ENCODE measurements at regions not wholly inside any gene's neighbourhood (a gene's known extent, or its start where the extent isn't known, plus 50 kb on each side); places are given as distances from the start of the nearest gene placed in this dataset.

- no peak for TF ChIP-seq ZNF24 (tag by site-specific recombination; IDR thresholded peaks at IDR 0.05)
- TF ChIP-seq ZNF596 (tag by site-specific recombination; IDR thresholded peaks at IDR 0.05) = no peak
- no peak for TF ChIP-seq ZNF654 (tag by site-specific recombination; IDR thresholded peaks at IDR 0.05; ENCODE audit: low read depth)
- TF ChIP-seq ZNF302 (tag by site-specific recombination; IDR thresholded peaks at IDR 0.05; ENCODE audit: low read depth) = no peak
- TF ChIP-seq ZNF704 (tag by site-specific recombination; IDR thresholded peaks at IDR 0.05) = no peak
- TF ChIP-seq REPIN1 (tag by site-specific recombination; IDR thresholded peaks at IDR 0.05; ENCODE audit: low read depth) = no peak
- TF ChIP-seq GFI1B (tag by site-specific recombination; IDR thresholded peaks at IDR 0.05) = no peak
- TF ChIP-seq ZNF37A (tag by site-specific recombination; IDR thresholded peaks at IDR 0.05) = no peak
- TF ChIP-seq, protein P1, sequence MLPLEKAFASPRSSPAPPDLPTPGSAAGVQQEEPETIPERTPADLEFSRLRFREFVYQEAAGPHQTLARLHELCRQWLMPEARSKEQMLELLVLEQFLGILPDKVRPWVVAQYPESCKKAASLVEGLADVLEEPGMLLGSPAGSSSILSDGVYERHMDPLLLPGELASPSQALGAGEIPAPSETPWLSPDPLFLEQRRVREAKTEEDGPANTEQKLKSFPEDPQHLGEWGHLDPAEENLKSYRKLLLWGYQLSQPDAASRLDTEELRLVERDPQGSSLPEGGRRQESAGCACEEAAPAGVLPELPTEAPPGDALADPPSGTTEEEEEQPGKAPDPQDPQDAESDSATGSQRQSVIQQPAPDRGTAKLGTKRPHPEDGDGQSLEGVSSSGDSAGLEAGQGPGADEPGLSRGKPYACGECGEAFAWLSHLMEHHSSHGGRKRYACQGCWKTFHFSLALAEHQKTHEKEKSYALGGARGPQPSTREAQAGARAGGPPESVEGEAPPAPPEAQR (tag by site-specific recombination; IDR thresholded peaks at IDR 0.05) = no peak
- TF ChIP-seq ZNF148 (tag by site-specific recombination; IDR thresholded peaks at IDR 0.05; ENCODE audit: borderline replicate concordance) = no peak
- no peak for TF ChIP-seq ZNF18 (tag by site-specific recombination; IDR thresholded peaks at IDR 0.05)
- TF ChIP-seq KLF7 (tag by site-specific recombination; IDR thresholded peaks at IDR 0.05; ENCODE audit: borderline replicate concordance) = no peak
- TF ChIP-seq SCRT1 (tag by site-specific recombination; IDR thresholded peaks at IDR 0.05; ENCODE audit: borderline replicate concordance) = no peak
- TF ChIP-seq ZNF513 (tag by site-specific recombination; IDR thresholded peaks at IDR 0.05) = no peak
- TF ChIP-seq YY1 (tag by site-specific recombination; IDR thresholded peaks at IDR 0.05) = no peak
- TF ChIP-seq ZNF114 (tag by site-specific recombination; IDR thresholded peaks at IDR 0.05) = no peak
- no peak for TF ChIP-seq ZNF202 (tag by site-specific recombination; IDR thresholded peaks at IDR 0.05; ENCODE audit: borderline replicate concordance)
- TF ChIP-seq ZSCAN16 (tag by site-specific recombination; IDR thresholded peaks at IDR 0.05) = no peak
- Histone ChIP-seq H3K27ac (ENCODE audit: extremely low read depth, low read depth, low read length) (no peak overlapping the region), H3K36me3 (ENCODE audit: control insufficient read depth in 2 of 2, insufficient read depth in 1 of 2, low read length in 2 of 2) (no peaks in the 10 kb centered on the region), H3K4me3 (ENCODE audit: low read depth, low read length) (no peak overlapping the region), H3K9me3 (ENCODE audit: control insufficient read depth, insufficient read depth, low read depth, low read length) (no peaks in the 10 kb centered on the region), H3K4me1 (ENCODE audit: control insufficient read depth, insufficient read depth, low read length) (no peaks in the 10 kb centered on the region)
- ChIA-PET POLR2A (no interaction called here), CTCF (interaction anchor here (0.6 to 1.6 kb wide), 8 partner anchors 11 to 1227 kb away, joined by 3 to 14 read pairs (median 3); partner anchors contain the start of gene GIMD1)
These were observed 134.8 kb upstream of the GIMD1 start for GRCh38 chr4:106503116-106504050.
